C4-2B (cell line): ENCODE measurements at regions not wholly inside any gene's neighbourhood (a gene's known extent, or its start where the extent isn't known, plus 50 kb on each side); places are given as distances from the start of the nearest gene placed in this dataset.

Experiments used
- H3K27ac ChIP-seq: fragments of 450-650 bp; 2 replicates; pipeline ENCODE4 v1.5.1; 2017
- CTCF ChIP-seq: fragments of 450-650 bp; conservative IDR thresholded peaks from 2 replicates; pipeline ENCODE4 v1.5.1; 2017; ENCODE audit warnings: mild to moderate bottlenecking
- ZFX ChIP-seq: fragments of 450-650 bp; IDR thresholded peaks from 2 replicates; pipeline ENCODE4 v1.6.1; 2017

- no peak overlapping the region for H3K27ac ChIP-seq
- TF ChIP-seq ZFX (no peak), CTCF (no peak)
Measured at GRCh38 chr11:115674176-115674936, 170.1 kb upstream of the CADM1 start.

- no peak overlapping the region for H3K27ac ChIP-seq
- TF ChIP-seq ZFX: no peak
- TF ChIP-seq CTCF: no peak
Measured at GRCh38 chr11:115673720-115674119, 169.5 kb upstream of the CADM1 start.

GRCh38 chr11:115672999-115673411 lies 168.8 kb upstream of the CADM1 start:
- no peak overlapping the region for H3K27ac ChIP-seq
- TF ChIP-seq CTCF (no peak), ZFX (no peak)

- H3K27ac ChIP-seq: no peak overlapping the region
- no peak for TF ChIP-seq CTCF
- no peak for TF ChIP-seq ZFX
Measured at GRCh38 chr11:115672412-115672811, 168.2 kb upstream of the CADM1 start.

GRCh38 chr11:115670538-115671205 lies 166.5 kb upstream of the CADM1 start:
- H3K27ac ChIP-seq: no peak overlapping the region
- TF ChIP-seq CTCF (no peak), ZFX (no peak)

GRCh38 chr11:115665958-115666357 lies 161.7 kb upstream of the CADM1 start:
- TF ChIP-seq ZFX: no peak
- no peak for TF ChIP-seq CTCF
- H3K27ac ChIP-seq: no peak overlapping the region

- TF ChIP-seq ZFX (no peak), CTCF (no peak)
- no peak overlapping the region for H3K27ac ChIP-seq
Measured at GRCh38 chr11:115665175-115665821, 161.1 kb upstream of the CADM1 start.
